ENCODE measurements at regions not wholly inside any gene's neighbourhood (a gene's known extent, or its start where the extent isn't known, plus 50 kb on each side); places are given as distances from the start of the nearest gene placed in this dataset.
A peak's percentile ranks its signal among the peaks of the same experiment; 100 is the strongest.

DNA sequence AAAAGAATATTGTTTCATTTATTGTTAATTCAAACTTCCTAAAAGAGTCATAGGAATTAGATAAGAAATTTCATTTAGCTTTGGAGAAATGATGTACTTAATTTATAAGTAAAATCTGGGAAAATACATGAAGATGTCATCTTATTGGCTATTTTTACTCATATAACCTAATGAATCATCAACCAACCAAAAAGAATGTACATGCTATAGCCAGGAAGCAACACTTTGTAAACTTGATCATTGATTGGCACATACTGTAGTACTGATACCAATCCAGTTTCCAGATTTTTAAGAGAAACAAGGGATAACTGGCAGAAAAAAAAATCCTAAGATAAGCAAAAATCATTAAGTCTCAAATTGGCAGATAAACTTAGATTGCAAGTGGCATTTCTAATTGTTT, 207.9 kb upstream of the CDIN1 start:
- H3K36me3 ChIP-seq (ENCODE audit: low read depth), result no peaks in the 10 kb centered on the region
- peak overlapping the region; percentile 97 for H3K27ac ChIP-seq (ENCODE audit: poor library complexity, severe bottlenecking)
- no peak overlapping the region for H3K4me3 ChIP-seq (ENCODE audit: severe bottlenecking)
- H3K27me3 ChIP-seq (ENCODE audit: insufficient read depth, poor library complexity, severe bottlenecking), result no peaks in the 10 kb centered on the region
- TF ChIP-seq, protein P1, sequence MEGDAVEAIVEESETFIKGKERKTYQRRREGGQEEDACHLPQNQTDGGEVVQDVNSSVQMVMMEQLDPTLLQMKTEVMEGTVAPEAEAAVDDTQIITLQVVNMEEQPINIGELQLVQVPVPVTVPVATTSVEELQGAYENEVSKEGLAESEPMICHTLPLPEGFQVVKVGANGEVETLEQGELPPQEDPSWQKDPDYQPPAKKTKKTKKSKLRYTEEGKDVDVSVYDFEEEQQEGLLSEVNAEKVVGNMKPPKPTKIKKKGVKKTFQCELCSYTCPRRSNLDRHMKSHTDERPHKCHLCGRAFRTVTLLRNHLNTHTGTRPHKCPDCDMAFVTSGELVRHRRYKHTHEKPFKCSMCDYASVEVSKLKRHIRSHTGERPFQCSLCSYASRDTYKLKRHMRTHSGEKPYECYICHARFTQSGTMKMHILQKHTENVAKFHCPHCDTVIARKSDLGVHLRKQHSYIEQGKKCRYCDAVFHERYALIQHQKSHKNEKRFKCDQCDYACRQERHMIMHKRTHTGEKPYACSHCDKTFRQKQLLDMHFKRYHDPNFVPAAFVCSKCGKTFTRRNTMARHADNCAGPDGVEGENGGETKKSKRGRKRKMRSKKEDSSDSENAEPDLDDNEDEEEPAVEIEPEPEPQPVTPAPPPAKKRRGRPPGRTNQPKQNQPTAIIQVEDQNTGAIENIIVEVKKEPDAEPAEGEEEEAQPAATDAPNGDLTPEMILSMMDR (IDR thresholded peaks at IDR 0.05; ENCODE audit: poor library complexity, severe bottlenecking), result no peak
- DNase-seq (ENCODE audit: low spot score), result no peak
- peak; percentile 69 for ATAC-seq (ENCODE audit: low read depth)
- no peaks in the 10 kb centered on the region for H3K9me3 ChIP-seq (ENCODE audit: severe bottlenecking)
- H3K4me1 ChIP-seq (ENCODE audit: insufficient read depth, poor library complexity, severe bottlenecking), result peaks cover 58% of the 10 kb centered on the region

DNA sequence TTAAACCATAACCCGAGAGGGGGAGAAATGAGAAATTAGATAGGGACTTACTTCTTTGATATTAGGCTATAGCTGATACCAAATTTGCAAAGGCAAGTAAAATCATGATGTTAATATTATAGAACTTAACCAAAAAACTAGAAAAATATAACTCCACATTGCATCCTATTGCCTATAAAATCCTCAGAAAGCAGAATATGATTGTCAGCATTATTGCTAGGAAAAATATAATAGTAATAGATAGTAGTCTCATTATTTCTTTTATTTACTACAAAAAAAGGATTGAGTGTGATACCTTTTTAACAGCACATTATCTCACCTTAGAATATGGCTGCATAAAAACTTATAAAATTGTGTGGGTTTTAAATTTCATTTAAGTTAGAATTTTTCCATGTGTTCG, 206.5 kb upstream of the CDIN1 start:
- no peaks in the 10 kb centered on the region for H3K36me3 ChIP-seq (ENCODE audit: low read depth)
- TF ChIP-seq, protein P1 (IDR thresholded peaks at IDR 0.05; ENCODE audit: poor library complexity, severe bottlenecking), result no peak
- ATAC-seq (ENCODE audit: low read depth) (no peak), DNase-seq (ENCODE audit: low spot score) (no peak)
- H3K9me3 ChIP-seq (ENCODE audit: severe bottlenecking), result no peaks in the 10 kb centered on the region
- H3K27ac ChIP-seq (ENCODE audit: poor library complexity, severe bottlenecking), result peak overlapping the region; percentile 97
- H3K4me1 ChIP-seq (ENCODE audit: insufficient read depth, poor library complexity, severe bottlenecking), result peaks cover 58% of the 10 kb centered on the region
- H3K4me3 ChIP-seq (ENCODE audit: severe bottlenecking), result no peak overlapping the region
- no peaks in the 10 kb centered on the region for H3K27me3 ChIP-seq (ENCODE audit: insufficient read depth, poor library complexity, severe bottlenecking)

DNA sequence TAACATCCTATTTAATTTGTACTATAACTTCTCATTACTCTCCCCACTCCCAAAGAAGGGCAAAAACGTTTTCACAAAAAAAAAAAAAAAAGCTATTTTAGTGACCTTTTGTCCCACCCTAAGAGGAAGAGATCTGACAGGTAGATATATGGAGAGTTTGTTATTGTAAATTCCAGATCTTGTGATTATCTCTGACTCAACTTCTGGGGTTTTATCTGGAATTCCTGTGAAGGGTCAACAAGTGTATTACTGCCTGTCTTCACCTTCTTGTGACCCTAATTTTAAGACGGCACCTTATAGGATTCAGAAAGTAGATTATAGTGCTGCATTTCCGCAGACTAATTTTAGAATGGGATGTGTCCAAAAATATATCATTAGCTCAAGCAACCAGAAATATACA, 205.9 kb upstream of the CDIN1 start:
- DNase-seq (ENCODE audit: low spot score) (no peak), ATAC-seq (ENCODE audit: low read depth) (peak; percentile 68)
- H3K27ac ChIP-seq (ENCODE audit: poor library complexity, severe bottlenecking), result peak overlapping the region; percentile 97
- H3K4me3 ChIP-seq (ENCODE audit: severe bottlenecking), result no peak overlapping the region
- no peaks in the 10 kb centered on the region for H3K9me3 ChIP-seq (ENCODE audit: severe bottlenecking)
- H3K4me1 ChIP-seq (ENCODE audit: insufficient read depth, poor library complexity, severe bottlenecking), result peaks cover 58% of the 10 kb centered on the region
- no peaks in the 10 kb centered on the region for H3K36me3 ChIP-seq (ENCODE audit: low read depth)
- no peaks in the 10 kb centered on the region for H3K27me3 ChIP-seq (ENCODE audit: insufficient read depth, poor library complexity, severe bottlenecking)
- TF ChIP-seq, protein P1 (IDR thresholded peaks at IDR 0.05; ENCODE audit: poor library complexity, severe bottlenecking), result no peak

DNA sequence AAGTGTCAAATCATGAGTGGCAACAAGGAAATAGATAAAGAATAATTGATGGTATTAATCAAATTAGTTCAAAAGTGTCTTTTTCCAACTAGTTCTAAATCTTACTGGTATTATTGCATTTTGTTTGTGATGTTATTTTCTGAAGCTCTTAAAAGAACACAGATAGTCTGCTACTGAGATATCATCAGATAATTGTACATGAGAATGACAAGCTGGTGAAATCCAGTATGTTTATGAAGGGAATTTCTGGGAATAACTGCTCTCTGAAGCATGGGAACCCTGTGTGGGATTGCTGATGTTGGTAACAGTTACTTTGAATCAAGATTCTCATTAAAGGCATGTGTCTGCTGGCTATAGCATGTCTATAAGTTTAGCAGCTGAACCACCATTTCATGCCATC, 190.3 kb upstream of the CDIN1 start:
- peaks cover 16% of the 10 kb centered on the region for H3K4me1 ChIP-seq (ENCODE audit: insufficient read depth, poor library complexity, severe bottlenecking)
- no peaks in the 10 kb centered on the region for H3K9me3 ChIP-seq (ENCODE audit: severe bottlenecking)
- ATAC-seq (ENCODE audit: low read depth), result no peak
- no peaks in the 10 kb centered on the region for H3K36me3 ChIP-seq (ENCODE audit: low read depth)
- no peak overlapping the region for H3K27ac ChIP-seq (ENCODE audit: poor library complexity, severe bottlenecking)
- H3K4me3 ChIP-seq (ENCODE audit: severe bottlenecking), result no peak overlapping the region
- H3K27me3 ChIP-seq (ENCODE audit: insufficient read depth, poor library complexity, severe bottlenecking), result no peaks in the 10 kb centered on the region
- DNase-seq (ENCODE audit: low spot score), result no peak
- TF ChIP-seq, protein P1 (IDR thresholded peaks at IDR 0.05; ENCODE audit: poor library complexity, severe bottlenecking), result no peak

DNA sequence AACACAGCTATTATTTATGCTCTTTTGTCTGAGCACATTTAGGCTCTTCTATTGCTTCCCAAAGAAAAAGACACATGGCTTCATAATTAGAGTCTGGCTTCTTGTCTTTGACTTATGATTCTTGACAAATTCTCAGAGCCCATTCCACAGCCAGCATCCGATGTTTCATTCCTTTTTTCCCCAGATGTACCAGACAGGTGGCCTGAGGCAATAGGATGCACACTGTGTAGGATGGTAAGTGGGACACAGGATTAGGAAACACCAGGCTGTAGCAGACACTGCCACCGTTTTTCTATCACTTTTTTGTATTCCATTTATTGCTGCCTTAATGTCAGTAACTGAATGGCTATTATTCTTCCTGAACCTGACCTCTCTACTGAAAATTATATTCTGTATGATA, 188.9 kb upstream of the CDIN1 start:
- no peak overlapping the region for H3K4me3 ChIP-seq (ENCODE audit: severe bottlenecking)
- H3K4me1 ChIP-seq (ENCODE audit: insufficient read depth, poor library complexity, severe bottlenecking), result peaks cover 21% of the 10 kb centered on the region
- TF ChIP-seq, protein P1 (IDR thresholded peaks at IDR 0.05; ENCODE audit: poor library complexity, severe bottlenecking), result no peak
- ATAC-seq (ENCODE audit: low read depth) (no peak), DNase-seq (ENCODE audit: low spot score) (no peak)
- no peak overlapping the region for H3K27ac ChIP-seq (ENCODE audit: poor library complexity, severe bottlenecking)
- H3K9me3 ChIP-seq (ENCODE audit: severe bottlenecking), result no peaks in the 10 kb centered on the region
- no peaks in the 10 kb centered on the region for H3K27me3 ChIP-seq (ENCODE audit: insufficient read depth, poor library complexity, severe bottlenecking)
- no peaks in the 10 kb centered on the region for H3K36me3 ChIP-seq (ENCODE audit: low read depth)
